ENCODE measurements at regions not wholly inside any gene's neighbourhood (a gene's known extent, or its start where the extent isn't known, plus 50 kb on each side); places are given as distances from the start of the nearest gene placed in this dataset.

- no peaks in the 10 kb centered on the region for H3K9me2 ChIP-seq (ENCODE audit: insufficient read depth, low read length)
- H4K20me1 ChIP-seq (ENCODE audit: insufficient read depth): no peaks in the 10 kb centered on the region
- TF ChIP-seq MXI1 (conservative IDR thresholded peaks at IDR 0.05; ENCODE audit: poor library complexity, severe bottlenecking) (no peak), SMC3 (conservative IDR thresholded peaks at IDR 0.05; ENCODE audit: poor library complexity) (no peak), EP300 (conservative IDR thresholded peaks at IDR 0.05; ENCODE audit: poor library complexity, severe bottlenecking) (no peak), RAD21 (conservative IDR thresholded peaks at IDR 0.05) (no peak), REST (IDR thresholded peaks at IDR 0.05; ENCODE audit: borderline replicate concordance) (no peak), EZH2 (IDR thresholded peaks at IDR 0.05; ENCODE audit: borderline replicate concordance, insufficient read depth, low read length, poor library complexity, severe bottlenecking) (no peak), TAF1 (IDR thresholded peaks at IDR 0.05; ENCODE audit: low read depth) (no peak), POLR2AphosphoS5 (IDR thresholded peaks at IDR 0.05) (no peak), CTCF (IDR thresholded peaks at IDR 0.05; ENCODE audit: poor library complexity, severe bottlenecking) (no peak)
- H3K9me3 ChIP-seq (ENCODE audit: low read length): no peaks in the 10 kb centered on the region
- no peak overlapping the region for H2AFZ ChIP-seq (ENCODE audit: low read depth, low read length)
- no peaks in the 10 kb centered on the region for H3K27me3 ChIP-seq (ENCODE audit: insufficient read depth, low read depth, low read length)
- no peak overlapping the region for H3K4me2 ChIP-seq (ENCODE audit: low read length)
- peaks cover 22% of the 10 kb centered on the region for H3K79me2 ChIP-seq (replicated peaks; ENCODE audit: insufficient read depth, low read length)
- peaks cover 3% of the 10 kb centered on the region for H3F3A ChIP-seq (ENCODE audit: insufficient read depth, low read length, poor library complexity, severe bottlenecking)
- H3K9ac ChIP-seq (ENCODE audit: low read length): no peak overlapping the region
- no peak overlapping the region for H3K27ac ChIP-seq (ENCODE audit: low read length)
- H3K36me3 ChIP-seq (ENCODE audit: insufficient read depth, low read length): no peaks in the 10 kb centered on the region
- no peak overlapping the region for H3K4me3 ChIP-seq (ENCODE audit: low read length)
Observed at GRCh38 chr1:198939286-198939685, 300.4 kb downstream of the PTPRC start.

GRCh38 chr1:198939956-198940355 is 301.1 kb downstream of the PTPRC start:
- no peak overlapping the region for H3K4me2 ChIP-seq (ENCODE audit: low read length)
- H2AFZ ChIP-seq (ENCODE audit: low read depth, low read length): no peak overlapping the region
- H3K9me3 ChIP-seq (ENCODE audit: low read length): no peaks in the 10 kb centered on the region
- no peaks in the 10 kb centered on the region for H3K27me3 ChIP-seq (ENCODE audit: insufficient read depth, low read depth, low read length)
- no peaks in the 10 kb centered on the region for H3K9me2 ChIP-seq (ENCODE audit: insufficient read depth, low read length)
- no peak for TF ChIP-seq MXI1 (conservative IDR thresholded peaks at IDR 0.05; ENCODE audit: poor library complexity, severe bottlenecking)
- TF ChIP-seq EP300 (conservative IDR thresholded peaks at IDR 0.05; ENCODE audit: poor library complexity, severe bottlenecking): no peak
- TF ChIP-seq RAD21 (conservative IDR thresholded peaks at IDR 0.05): no peak
- TF ChIP-seq EZH2 (IDR thresholded peaks at IDR 0.05; ENCODE audit: borderline replicate concordance, insufficient read depth, low read length, poor library complexity, severe bottlenecking): no peak
- no peak for TF ChIP-seq SMC3 (conservative IDR thresholded peaks at IDR 0.05; ENCODE audit: poor library complexity)
- no peak for TF ChIP-seq POLR2AphosphoS5 (IDR thresholded peaks at IDR 0.05)
- TF ChIP-seq CTCF (IDR thresholded peaks at IDR 0.05; ENCODE audit: poor library complexity, severe bottlenecking): no peak
- TF ChIP-seq TAF1 (IDR thresholded peaks at IDR 0.05; ENCODE audit: low read depth): no peak
- TF ChIP-seq REST (IDR thresholded peaks at IDR 0.05; ENCODE audit: borderline replicate concordance): no peak
- H3F3A ChIP-seq (ENCODE audit: insufficient read depth, low read length, poor library complexity, severe bottlenecking): peaks cover 4% of the 10 kb centered on the region
- H3K4me3 ChIP-seq (ENCODE audit: low read length): no peak overlapping the region
- no peaks in the 10 kb centered on the region for H4K20me1 ChIP-seq (ENCODE audit: insufficient read depth)
- H3K9ac ChIP-seq (ENCODE audit: low read length): no peak overlapping the region
- no peak overlapping the region for H3K27ac ChIP-seq (ENCODE audit: low read length)
- peaks cover 16% of the 10 kb centered on the region for H3K79me2 ChIP-seq (replicated peaks; ENCODE audit: insufficient read depth, low read length)
- H3K36me3 ChIP-seq (ENCODE audit: insufficient read depth, low read length): no peaks in the 10 kb centered on the region

All from neural cell (in vitro differentiated cells).